Motor neuron (in vitro differentiated cells): ENCODE measurements at regions not wholly inside any gene's neighbourhood (a gene's known extent, or its start where the extent isn't known, plus 50 kb on each side); places are given as distances from the start of the nearest gene placed in this dataset.

Experiments
- ATAC-seq, 8 experiments: fragments of 200-7000 bp; cut with Tn5 transposase; replicated peaks in 6 of 8; 2 replicates each; pipeline ENCODE4 v1.8.0; 2021; ENCODE audit warnings: mild to moderate bottlenecking in 8 of 8, moderate library complexity in 8 of 8
- H3K27ac ChIP-seq, 2 donors: fragments of 250-450 bp; sonication (Bioruptor Pico); 2 replicates each; pipeline ENCODE4 v1.9.0; 2021; ENCODE audit warnings: antibody characterized with exemption in 2 of 2, mild to moderate bottlenecking in 2 of 2, moderate library complexity in 1 of 2
- H3K4me1 ChIP-seq, 2 donors: fragments of 250-450 bp; sonication (Bioruptor Pico); replicated peaks in 1 of 2; 2 replicates each; pipeline ENCODE4 v1.6.1; 2021; ENCODE audit warnings: antibody characterized with exemption in 2 of 2, mild to moderate bottlenecking in 2 of 2, moderate library complexity in 1 of 2
- H3K4me3 ChIP-seq, 5 donors: fragments of 250-450 bp; sonication (Bioruptor Pico); 2 replicates each; pipeline ENCODE4 v1.9.0; 2021; ENCODE audit warnings: antibody characterized with exemption in 5 of 5, mild to moderate bottlenecking in 5 of 5, moderate library complexity in 4 of 5
- WGBS, 10 experiments: fragments of 450-650 bp; shearing (Covaris generic); methylation state at CpG; one replicate each; pipeline ENCODE4 v1.0.0; 2022; 5-methylcytosine and 5-hydroxymethylcytosine counted together
- in situ Hi-C, 9 experiments: fragments of 400-800 bp; cut with MboI; loops; one replicate each; pipeline ENCODE4 v1.15.0; 2021; ENCODE audit warnings: low sequenced_read_pairs in 9 of 9, low pct_unique_long_range_greater_than_20kb in 2 of 9; ENCODE audit not compliant: unreplicated experiment in 9 of 9

DNA sequence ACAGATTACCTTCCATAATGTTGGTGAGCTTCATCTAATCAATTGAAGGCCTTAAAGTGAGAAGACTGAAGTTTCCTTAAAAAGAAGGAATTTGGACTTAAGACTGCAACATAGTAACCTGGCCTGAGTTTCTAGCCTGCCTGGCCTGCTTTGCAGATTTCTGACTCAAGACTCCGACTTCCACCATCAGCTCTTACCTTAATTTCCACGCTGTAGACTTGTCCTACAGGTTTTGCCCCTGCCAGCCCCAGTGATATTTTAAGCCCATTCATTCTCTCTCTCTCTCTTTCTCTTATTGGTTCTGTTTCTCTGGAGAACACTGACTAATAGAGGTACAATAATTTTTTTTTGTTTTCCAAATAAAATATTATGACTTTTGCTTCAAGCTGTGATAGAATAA is 862.3 kb upstream of the GHITM start:
- Histone ChIP-seq H3K27ac (no peak overlapping the region), H3K4me1 (no peaks in the 10 kb centered on the region), H3K4me3 (no peak overlapping the region)
- no peak for ATAC-seq
- in situ Hi-C loops: no loop called here
- 0 to 100% (median 50%) methylated on average over 1 to 2 of the region's 2 CpGs; no CpG with 5 or more reads in 1 of the 10 experiments for WGBS, 10 experiments

GRCh38 chr10:83283151-83283550 is 856.2 kb upstream of the GHITM start:
- Histone ChIP-seq H3K4me1 (no peaks in the 10 kb centered on the region), H3K4me3 (no peak overlapping the region), H3K27ac (no peak overlapping the region)
- ATAC-seq: no peak
- in situ Hi-C loops: no loop called here

DNA sequence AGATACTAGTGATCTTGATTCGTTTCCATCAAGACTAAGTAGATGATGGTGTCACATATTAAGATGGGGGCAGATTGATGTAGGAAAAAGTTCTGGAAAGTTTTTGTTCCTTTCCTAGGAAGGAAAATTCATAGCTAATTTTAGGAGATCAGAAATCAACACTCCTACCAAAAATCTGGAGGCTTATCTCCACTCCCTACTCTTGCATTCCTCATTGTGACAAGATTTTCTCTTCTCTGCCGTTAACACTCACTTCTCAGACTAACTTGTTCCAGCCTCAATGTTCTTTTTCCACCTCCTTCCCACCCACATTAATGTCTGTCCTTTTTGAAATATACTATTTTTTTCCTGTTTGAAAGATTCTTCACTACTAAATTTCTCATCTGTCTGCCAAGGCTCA is 851.9 kb upstream of the GHITM start:
- Histone ChIP-seq H3K4me3 (no peak overlapping the region), H3K27ac (no peak overlapping the region), H3K4me1 (no peaks in the 10 kb centered on the region)
- in situ Hi-C loops: no loop called here
- 0 to 94% (median 44%) methylated on average over 1 to 2 of the region's 2 CpGs for WGBS, 10 experiments
- no peak for ATAC-seq

DNA sequence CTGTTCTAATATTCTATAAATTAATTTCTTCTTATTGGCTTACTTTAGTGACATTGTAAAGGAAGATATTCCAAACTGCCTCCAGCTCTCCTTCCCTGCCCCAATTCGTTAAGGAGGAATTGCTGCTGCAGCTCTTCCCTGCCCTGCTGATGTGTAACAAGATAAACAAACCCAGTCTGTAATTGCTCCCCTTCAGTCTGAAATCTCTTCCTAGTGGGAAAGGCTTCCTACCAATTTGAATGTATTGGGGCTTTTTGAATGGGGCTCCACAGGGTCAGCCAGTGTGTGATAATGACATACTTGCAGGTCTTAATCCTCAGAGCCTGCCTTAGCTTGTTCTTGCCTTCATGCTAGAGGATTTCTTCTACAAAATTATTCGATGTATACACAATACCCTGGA is 849.9 kb upstream of the GHITM start:
- WGBS, 10 experiments: 0 to 40% (median 15%) methylated on average over 1 to 2 of the region's 2 CpGs; no CpG with 5 or more reads in 2 of the 10 experiments
- no peak overlapping the region for H3K4me3 ChIP-seq
- in situ Hi-C loops: no loop called here
- no peak overlapping the region for H3K27ac ChIP-seq
- H3K4me1 ChIP-seq: no peaks in the 10 kb centered on the region
- ATAC-seq: no peak

DNA sequence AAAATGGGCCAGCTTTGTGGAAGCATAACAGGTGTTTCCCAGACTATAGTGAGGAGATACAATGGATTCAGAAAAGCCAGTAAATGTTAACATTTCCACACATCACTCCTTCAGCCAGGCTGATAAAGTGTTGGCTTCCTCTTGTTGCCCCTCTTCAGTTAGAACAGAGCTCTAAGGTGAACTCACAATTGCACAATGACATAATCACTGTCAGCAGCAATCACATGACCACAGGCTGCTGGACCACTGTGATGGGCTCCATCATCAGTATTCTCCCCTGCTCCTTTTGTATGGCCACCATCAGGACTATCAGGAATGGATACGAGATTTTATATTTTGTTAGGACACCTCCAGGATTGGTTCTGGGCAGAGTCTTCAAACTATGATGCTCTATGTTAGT is 849.4 kb upstream of the GHITM start:
- ATAC-seq: peak in 3 of 8 experiments; percentile 32 to 65 (median 58)
- H3K27ac ChIP-seq: no peak overlapping the region
- no peaks in the 10 kb centered on the region for H3K4me1 ChIP-seq
- in situ Hi-C loops: no loop called here
- WGBS, 10 experiments: 0 to 100% (median 80%) methylated on average over 1 of the region's 1 CpG; no CpG with 5 or more reads in 2 of the 10 experiments
- no peak overlapping the region for H3K4me3 ChIP-seq

GRCh38 chr10:83301732-83302131 is 837.6 kb upstream of the GHITM start:
- Histone ChIP-seq H3K4me1 (no peaks in the 10 kb centered on the region), H3K4me3 (no peak overlapping the region), H3K27ac (no peak overlapping the region)
- 0 to 100% (median 56%) methylated on average over 1 to 2 of the region's 2 CpGs; no CpG with 5 or more reads in 2 of the 10 experiments for WGBS, 10 experiments
- in situ Hi-C loops: no loop called here
- no peak for ATAC-seq

GRCh38 chr10:83302623-83303022 is 836.7 kb upstream of the GHITM start:
- no peak for ATAC-seq
- Histone ChIP-seq H3K27ac (no peak overlapping the region), H3K4me3 (no peak overlapping the region), H3K4me1 (no peaks in the 10 kb centered on the region)
- in situ Hi-C loops: no loop called here
- 18 to 100% (median 86%) methylated on average over 1 of the region's 1 CpG for WGBS, 10 experiments

DNA sequence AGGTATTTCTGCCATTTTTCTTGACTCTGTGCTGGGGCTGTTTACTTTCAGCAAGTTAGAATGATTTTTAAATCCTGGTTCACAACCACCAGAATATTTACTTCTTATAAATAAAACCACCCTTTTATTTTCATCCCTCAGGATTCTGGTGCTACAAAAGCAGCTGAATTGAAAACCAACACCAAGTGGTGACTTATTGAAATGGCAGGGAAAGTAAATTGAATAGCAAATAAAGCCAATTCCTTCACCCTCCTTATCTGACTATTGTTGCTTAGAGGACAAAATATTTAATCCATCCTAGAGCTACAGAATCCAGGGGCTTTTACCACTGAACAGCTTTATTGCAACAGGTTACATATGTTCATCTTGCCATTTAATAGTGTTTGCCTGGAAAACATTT is 828.6 kb upstream of the GHITM start:
- peak in 3 of 8 experiments; percentile 7 to 47 (median 41) for ATAC-seq
- Histone ChIP-seq H3K4me3 (no peak overlapping the region), H3K4me1 (no peaks in the 10 kb centered on the region), H3K27ac (no peak overlapping the region)
- in situ Hi-C loops: no loop called here

GRCh38 chr10:83312570-83312969 is 826.7 kb upstream of the GHITM start:
- in situ Hi-C loops: no loop called here
- H3K4me1 ChIP-seq: no peaks in the 10 kb centered on the region
- no peak overlapping the region for H3K4me3 ChIP-seq
- 0 to 94% (median 51%) methylated on average over 1 to 3 of the region's 3 CpGs; no CpG with 5 or more reads in 2 of the 10 experiments for WGBS, 10 experiments
- ATAC-seq: no peak
- no peak overlapping the region for H3K27ac ChIP-seq

DNA sequence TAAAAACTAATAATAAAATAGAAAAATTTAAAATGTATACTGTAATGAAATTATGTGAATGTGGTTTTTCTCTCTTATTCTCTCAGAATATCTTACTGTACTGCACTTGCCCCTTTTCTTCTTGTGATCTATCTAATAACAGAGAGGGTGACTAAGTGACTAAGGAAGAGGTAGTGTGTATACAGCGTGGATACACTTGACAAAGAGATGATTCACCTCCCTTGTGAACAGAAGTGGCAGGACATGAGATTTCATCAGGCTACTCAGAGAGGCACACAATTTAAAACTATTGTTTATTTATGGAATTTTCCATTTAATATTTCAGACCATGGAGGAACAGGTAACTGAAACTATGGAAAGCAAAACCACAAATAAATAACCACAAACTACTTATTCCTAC is 806.6 kb upstream of the GHITM start:
- no peak overlapping the region for H3K4me3 ChIP-seq
- 13 to 83% (median 57%) methylated on average over 1 of the region's 1 CpG; no CpG with 5 or more reads in 5 of the 10 experiments for WGBS, 10 experiments
- no peaks in the 10 kb centered on the region for H3K4me1 ChIP-seq
- ATAC-seq: peak in 3 of 8 experiments; percentile 28 to 52 (median 51)
- no peak overlapping the region for H3K27ac ChIP-seq
- in situ Hi-C loops: no loop called here

DNA sequence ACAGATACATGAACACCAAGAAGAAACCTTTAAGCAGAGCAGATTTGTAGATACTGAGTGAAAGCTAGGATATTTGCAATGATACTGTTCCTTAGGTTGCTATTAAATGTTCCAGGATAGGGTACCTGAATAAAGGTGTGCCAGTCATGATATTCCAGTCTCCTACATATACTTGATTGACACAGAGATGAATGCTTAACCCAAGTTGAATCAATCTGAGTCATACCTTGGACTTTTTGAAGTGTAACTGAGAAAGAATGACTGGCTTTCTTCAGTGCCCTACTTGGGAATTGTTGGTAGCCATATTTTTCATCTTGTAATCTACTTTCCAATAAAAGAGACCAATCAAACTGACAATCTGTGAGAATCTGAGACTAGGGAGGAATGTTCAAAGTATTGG is 805.7 kb upstream of the GHITM start:
- in situ Hi-C loops: no loop called here
- no peak overlapping the region for H3K4me3 ChIP-seq
- no peaks in the 10 kb centered on the region for H3K4me1 ChIP-seq
- H3K27ac ChIP-seq: no peak overlapping the region
- ATAC-seq: no peak

DNA sequence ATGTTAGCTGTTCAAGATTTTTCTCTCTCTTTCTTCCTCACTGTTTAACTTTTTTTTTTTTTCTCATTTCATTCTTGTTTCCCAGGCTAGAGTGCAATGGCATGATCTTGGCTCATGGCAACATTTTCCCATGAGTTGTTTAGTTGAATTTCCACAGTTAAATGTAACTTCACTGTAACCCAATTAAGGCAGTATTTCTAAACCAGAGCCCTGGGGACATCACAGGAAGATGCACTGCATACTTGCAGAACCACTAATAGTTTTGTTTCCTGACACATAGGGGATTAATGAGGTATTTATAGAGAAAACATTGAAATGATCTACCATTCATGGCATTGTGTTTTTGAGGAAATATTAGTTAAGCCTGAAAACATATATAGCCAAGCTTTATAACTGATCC is 795.6 kb upstream of the GHITM start:
- H3K4me1 ChIP-seq: no peaks in the 10 kb centered on the region
- in situ Hi-C loops: no loop called here

DNA sequence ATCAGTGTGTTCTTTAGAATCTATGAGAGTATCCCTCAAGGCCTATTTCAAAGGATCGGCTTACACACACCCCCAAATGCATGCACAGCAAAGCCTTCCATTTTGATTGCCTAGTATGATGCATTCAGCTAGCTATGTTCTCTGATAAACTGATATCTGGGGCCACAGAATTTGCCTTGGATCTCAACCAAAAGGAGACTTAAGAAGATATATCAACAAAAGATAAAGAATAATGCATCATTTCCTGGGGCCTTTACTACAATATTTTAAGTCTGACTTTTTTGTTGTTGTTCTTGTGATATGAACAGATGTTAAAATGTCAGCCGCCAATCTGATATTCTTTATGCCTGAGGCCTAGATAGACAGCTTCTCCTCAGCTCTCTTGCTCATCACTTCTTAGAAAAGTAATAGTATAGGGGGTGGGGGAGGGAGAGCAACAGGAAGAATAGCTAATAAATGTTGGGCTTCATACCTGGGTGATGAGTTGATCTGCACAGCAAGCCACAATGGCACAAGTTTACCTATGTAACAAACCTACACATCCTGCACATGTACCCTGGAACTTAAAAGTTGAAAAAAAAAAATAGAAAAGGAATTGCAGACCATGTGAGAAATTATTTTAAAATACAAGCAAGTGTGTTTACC is 792.9 kb upstream of the GHITM start:
- Histone ChIP-seq H3K4me3 (no peak overlapping the region), H3K4me1 (no peaks in the 10 kb centered on the region), H3K27ac (no peak overlapping the region)
- in situ Hi-C loops: no loop called here
- no peak for ATAC-seq
- 0 to 100% (median 93%) methylated on average over 1 to 2 of the region's 2 CpGs; no CpG with 5 or more reads in 1 of the 10 experiments for WGBS, 10 experiments

More for the DNA sequence above, 795.6 kb upstream of the GHITM start:
- H3K27ac ChIP-seq: no peak overlapping the region
- ATAC-seq: no peak
- no peak overlapping the region for H3K4me3 ChIP-seq

- H3K4me1 ChIP-seq: no peaks in the 10 kb centered on the region
- WGBS, 10 experiments: 10 to 98% (median 72%) methylated on average over 2 to 3 of the region's 3 CpGs
- in situ Hi-C loops: no loop called here
- no peak overlapping the region for H3K27ac ChIP-seq
- no peak overlapping the region for H3K4me3 ChIP-seq
- no peak for ATAC-seq
These were observed 786.7 kb upstream of the GHITM start for GRCh38 chr10:83352588-83352987.
